Renal pelvis (tissue), 1 donor: ENCODE measurements at regions not wholly inside any gene's neighbourhood (a gene's known extent, or its start where the extent isn't known, plus 50 kb on each side); places are given as distances from the start of the nearest gene placed in this dataset.
"Not testable (repeated sequence)": the region's sequence is repeated elsewhere in the genome, so short reads cannot be mapped to it uniquely, and the experiment has no call there.

Experiments
- DNase-seq: peaks from one replicate; pipeline ENCODE4 v3.0.0-alpha.2; 2013

- no peak for DNase-seq
These were observed 218.0 kb upstream of the PCSK5 start for GRCh38 chr9:75672478-75672877.

GRCh38 chr9:75683591-75683990 is 206.9 kb upstream of the PCSK5 start:
- DNase-seq, result no peak

GRCh38 chr9:75685062-75685461 is 205.4 kb upstream of the PCSK5 start:
- DNase-seq, result no peak

- no peak for DNase-seq
These were observed 203.0 kb upstream of the PCSK5 start for GRCh38 chr9:75687359-75687953.

- DNase-seq, result not testable (repeated sequence)
These were observed 199.9 kb upstream of the PCSK5 start for GRCh38 chr9:75690551-75690950.

- DNase-seq, result no peak
These were observed 199.1 kb upstream of the PCSK5 start for GRCh38 chr9:75691408-75691807.

- no peak for DNase-seq
These were observed 198.2 kb upstream of the PCSK5 start for GRCh38 chr9:75692309-75692708.

- DNase-seq, result no peak
These were observed 194.6 kb upstream of the PCSK5 start for GRCh38 chr9:75695921-75696320.

- no peak for DNase-seq
These were observed 191.5 kb upstream of the PCSK5 start for GRCh38 chr9:75699017-75699416.

GRCh38 chr9:75699625-75700251 is 190.7 kb upstream of the PCSK5 start:
- no peak for DNase-seq

GRCh38 chr9:75700252-75700640 is 190.2 kb upstream of the PCSK5 start:
- DNase-seq, result no peak

- DNase-seq, result no peak
These were observed 183.3 kb upstream of the PCSK5 start for GRCh38 chr9:75707191-75707590.

- DNase-seq, result no peak
These were observed 180.8 kb upstream of the PCSK5 start for GRCh38 chr9:75709698-75710097.

GRCh38 chr9:75712700-75713099 is 177.8 kb upstream of the PCSK5 start:
- no peak for DNase-seq

GRCh38 chr9:75713335-75713734 is 177.1 kb upstream of the PCSK5 start:
- DNase-seq, result no peak

GRCh38 chr9:75715360-75715759 is 175.1 kb upstream of the PCSK5 start:
- no peak for DNase-seq

GRCh38 chr9:75718677-75719076 is 171.8 kb upstream of the PCSK5 start:
- no peak for DNase-seq

- DNase-seq, result no peak
These were observed 162.1 kb upstream of the PCSK5 start for GRCh38 chr9:75728391-75728790.

GRCh38 chr9:75734802-75735201 is 155.7 kb upstream of the PCSK5 start:
- no peak for DNase-seq

- no peak for DNase-seq
These were observed 150.4 kb upstream of the PCSK5 start for GRCh38 chr9:75739884-75740611.

- DNase-seq, result no peak
These were observed 146.6 kb upstream of the PCSK5 start for GRCh38 chr9:75743855-75744254.

GRCh38 chr9:75754080-75754479 is 136.4 kb upstream of the PCSK5 start:
- no peak for DNase-seq

- DNase-seq, result no peak
These were observed 115.3 kb upstream of the PCSK5 start for GRCh38 chr9:75775166-75775565.
